ENCODE measurements at regions not wholly inside any gene's neighbourhood (a gene's known extent, or its start where the extent isn't known, plus 50 kb on each side); places are given as distances from the start of the nearest gene placed in this dataset.

DNA sequence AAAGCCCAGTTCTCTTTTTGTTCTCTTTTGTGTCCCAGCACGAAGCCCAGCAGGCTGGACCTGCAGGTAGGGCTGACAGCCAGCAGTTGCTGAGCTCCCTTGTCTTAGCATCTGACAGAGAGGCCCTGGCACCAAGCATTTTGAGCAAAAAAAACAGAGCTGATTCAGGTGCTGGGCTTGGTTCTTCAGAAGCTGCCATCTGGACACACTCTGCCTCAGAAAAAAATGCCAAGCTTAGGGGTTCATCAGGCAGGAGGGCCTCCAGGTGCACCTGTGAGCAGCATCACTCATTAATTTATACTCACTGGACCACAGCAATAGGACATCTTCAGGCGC is 167.1 kb upstream of the PLD5 start:
- Histone ChIP-seq H2AFZ (ENCODE audit: insufficient read depth, low read depth, low read length, poor library complexity, severe bottlenecking) (no peak overlapping the region), H3K36me3 (replicated peaks in 1 of 2; ENCODE audit: control insufficient read depth in 1 of 2, insufficient read depth in 2 of 2, low read length in 2 of 2) (no peaks in the 10 kb centered on the region), H3K4me3 (replicated peaks in 1 of 3; ENCODE audit: low read depth in 2 of 3, low read length in 3 of 3) (no peak overlapping the region), H3K9ac (ENCODE audit: insufficient read depth, low read length, poor library complexity, severe bottlenecking) (no peak overlapping the region), H3K9me3 (replicated peaks in 1 of 2; ENCODE audit: control insufficient read depth in 1 of 2, insufficient read depth in 1 of 2, low read length in 2 of 2) (peaks cover 4 to 7% of the 10 kb centered on the region in 2 donors), H3K4me1 (ENCODE audit: control insufficient read depth in 1 of 2, insufficient read depth in 2 of 2, low read length in 2 of 2) (no peaks in the 10 kb centered on the region), H3K79me2 (ENCODE audit: insufficient read depth, low read length) (no peaks in the 10 kb centered on the region), H3K4me2 (replicated peaks; ENCODE audit: extremely low read depth, low read length, poor library complexity, severe bottlenecking) (no peak overlapping the region), H3K27ac (ENCODE audit: low read depth in 1 of 2, low read length in 2 of 2) (no peak overlapping the region), H4K20me1 (ENCODE audit: insufficient read depth, low read length) (no peaks in the 10 kb centered on the region), H3K27me3 (ENCODE audit: control insufficient read depth in 2 of 2, insufficient read depth in 2 of 2, low read length in 2 of 2) (no peaks in the 10 kb centered on the region)
- no peaks in the 10 kb centered on the region for H3K27me3 Mint-ChIP-seq (ENCODE audit: low read depth in 3 of 3)
- no peak overlapping the region for H3K27ac Mint-ChIP-seq
- H3K9me3 Mint-ChIP-seq, result peaks cover 0 to 15% (median 6%) of the 10 kb centered on the region in 7 donors
- TF ChIP-seq, protein P1, sequence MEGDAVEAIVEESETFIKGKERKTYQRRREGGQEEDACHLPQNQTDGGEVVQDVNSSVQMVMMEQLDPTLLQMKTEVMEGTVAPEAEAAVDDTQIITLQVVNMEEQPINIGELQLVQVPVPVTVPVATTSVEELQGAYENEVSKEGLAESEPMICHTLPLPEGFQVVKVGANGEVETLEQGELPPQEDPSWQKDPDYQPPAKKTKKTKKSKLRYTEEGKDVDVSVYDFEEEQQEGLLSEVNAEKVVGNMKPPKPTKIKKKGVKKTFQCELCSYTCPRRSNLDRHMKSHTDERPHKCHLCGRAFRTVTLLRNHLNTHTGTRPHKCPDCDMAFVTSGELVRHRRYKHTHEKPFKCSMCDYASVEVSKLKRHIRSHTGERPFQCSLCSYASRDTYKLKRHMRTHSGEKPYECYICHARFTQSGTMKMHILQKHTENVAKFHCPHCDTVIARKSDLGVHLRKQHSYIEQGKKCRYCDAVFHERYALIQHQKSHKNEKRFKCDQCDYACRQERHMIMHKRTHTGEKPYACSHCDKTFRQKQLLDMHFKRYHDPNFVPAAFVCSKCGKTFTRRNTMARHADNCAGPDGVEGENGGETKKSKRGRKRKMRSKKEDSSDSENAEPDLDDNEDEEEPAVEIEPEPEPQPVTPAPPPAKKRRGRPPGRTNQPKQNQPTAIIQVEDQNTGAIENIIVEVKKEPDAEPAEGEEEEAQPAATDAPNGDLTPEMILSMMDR (IDR thresholded peaks at IDR 0.05), result no peak
- H3K4me3 Mint-ChIP-seq, result no peak overlapping the region
- intact Hi-C loops (cut with micrococcal nuclease), result no loop called here
- no peaks in the 10 kb centered on the region for H3K4me1 Mint-ChIP-seq
- 74% methylated on average over 2 of the region's 2 CpGs for WGBS (ENCODE audit: insufficient coverage)
- no peak for DNase-seq
- no peaks in the 10 kb centered on the region for H3K36me3 Mint-ChIP-seq

DNA sequence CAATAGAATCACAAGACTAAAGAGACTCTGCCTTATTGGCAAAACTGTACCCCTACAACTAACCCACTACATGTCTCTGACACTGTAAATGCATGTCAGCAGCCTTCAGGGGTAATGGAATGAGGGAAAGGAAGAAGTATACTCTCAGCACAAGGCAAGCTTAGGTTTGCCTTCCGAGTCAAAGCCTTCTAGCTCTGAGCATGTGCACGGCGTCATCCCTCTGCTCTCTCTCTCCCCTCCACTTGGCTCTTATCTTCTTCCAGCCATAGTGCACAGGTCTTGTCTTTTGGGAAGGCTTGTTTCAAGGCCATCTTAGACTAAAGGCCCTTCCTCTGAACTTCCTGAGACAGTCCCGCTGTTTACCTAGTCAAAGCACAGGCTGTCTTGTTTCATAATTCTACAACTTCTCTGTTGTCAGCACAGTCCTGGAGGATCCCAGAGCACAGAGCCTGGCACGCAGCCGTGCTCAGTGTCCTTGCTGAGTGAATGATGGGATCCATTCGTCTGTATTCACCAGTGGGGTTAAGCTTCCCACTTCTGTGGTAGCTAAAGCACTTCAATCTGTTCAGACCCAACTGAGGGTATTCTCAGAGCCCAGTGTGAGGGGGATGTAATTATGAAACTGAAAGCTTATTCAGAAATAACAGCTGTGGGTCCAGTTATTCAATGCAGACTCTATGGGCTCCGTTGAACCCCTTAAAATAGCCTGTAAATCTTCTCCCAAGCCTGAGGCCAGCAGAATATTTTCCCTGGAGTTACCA is 166.5 kb upstream of the PLD5 start:
- Histone ChIP-seq H3K4me3 (replicated peaks in 1 of 3; ENCODE audit: low read depth in 2 of 3, low read length in 3 of 3) (no peak overlapping the region), H4K20me1 (ENCODE audit: insufficient read depth, low read length) (no peaks in the 10 kb centered on the region), H3K4me1 (ENCODE audit: control insufficient read depth in 1 of 2, insufficient read depth in 2 of 2, low read length in 2 of 2) (no peaks in the 10 kb centered on the region), H3K27ac (ENCODE audit: low read depth in 1 of 2, low read length in 2 of 2) (no peak overlapping the region), H3K9ac (ENCODE audit: insufficient read depth, low read length, poor library complexity, severe bottlenecking) (no peak overlapping the region), H3K36me3 (replicated peaks in 1 of 2; ENCODE audit: control insufficient read depth in 1 of 2, insufficient read depth in 2 of 2, low read length in 2 of 2) (no peaks in the 10 kb centered on the region), H3K79me2 (ENCODE audit: insufficient read depth, low read length) (no peaks in the 10 kb centered on the region), H3K9me3 (replicated peaks in 1 of 2; ENCODE audit: control insufficient read depth in 1 of 2, insufficient read depth in 1 of 2, low read length in 2 of 2) (peaks cover 4 to 7% of the 10 kb centered on the region in 2 donors), H3K4me2 (replicated peaks; ENCODE audit: extremely low read depth, low read length, poor library complexity, severe bottlenecking) (no peak overlapping the region), H2AFZ (ENCODE audit: insufficient read depth, low read depth, low read length, poor library complexity, severe bottlenecking) (no peak overlapping the region), H3K27me3 (ENCODE audit: control insufficient read depth in 2 of 2, insufficient read depth in 2 of 2, low read length in 2 of 2) (no peaks in the 10 kb centered on the region)
- no peaks in the 10 kb centered on the region for H3K36me3 Mint-ChIP-seq
- intact Hi-C loops (cut with micrococcal nuclease), result no loop called here
- no peaks in the 10 kb centered on the region for H3K4me1 Mint-ChIP-seq
- WGBS (ENCODE audit: insufficient coverage), result 93% methylated on average over 7 of the region's 8 CpGs
- H3K4me3 Mint-ChIP-seq, result no peak overlapping the region
- no peaks in the 10 kb centered on the region for H3K27me3 Mint-ChIP-seq (ENCODE audit: low read depth in 3 of 3)
- no peak overlapping the region for H3K27ac Mint-ChIP-seq
- no peak for DNase-seq
- H3K9me3 Mint-ChIP-seq, result peaks cover 0 to 15% (median 6%) of the 10 kb centered on the region in 7 donors
- TF ChIP-seq, protein P1 (IDR thresholded peaks at IDR 0.05), result no peak

Data from CD14-positive monocyte (primary cell).